Type B pancreatic cell (in vitro differentiated cells): ENCODE measurements at regions not wholly inside any gene's neighbourhood (a gene's known extent, or its start where the extent isn't known, plus 50 kb on each side); places are given as distances from the start of the nearest gene placed in this dataset.

Source experiments
- DNase-seq: peaks from one replicate; pipeline ENCODE4 v3.0.0; 2021; ENCODE audit warnings: mixed read lengths; ENCODE audit not compliant: unreplicated experiment; ENCODE audit errors: extremely low spot score
- H3K27ac Mint-ChIP-seq: 2 replicates; pipeline ENCODE4 v1.8.0; 2021; ENCODE audit warnings: mild to moderate bottlenecking, mixed read lengths
- H3K27me3 Mint-ChIP-seq: 2 replicates; pipeline ENCODE4 v1.8.0; 2021; ENCODE audit warnings: mixed read lengths
- H3K36me3 Mint-ChIP-seq: 2 replicates; pipeline ENCODE4 v1.8.0; 2021; ENCODE audit warnings: mixed read lengths
- H3K4me1 Mint-ChIP-seq: one replicate; pipeline ENCODE4 v1.8.0; 2021; ENCODE audit warnings: mixed read lengths; ENCODE audit not compliant: unreplicated experiment
- H3K4me3 Mint-ChIP-seq: 2 replicates; pipeline ENCODE4 v1.8.0; 2021; ENCODE audit warnings: mild to moderate bottlenecking, mixed read lengths
- H3K9me3 Mint-ChIP-seq: 2 replicates; pipeline ENCODE4 v1.8.0; 2021; ENCODE audit warnings: mixed read lengths
- CTCF ChIP-seq: fragments of 200-600 bp; sonication (generic); conservative IDR thresholded peaks from 2 replicates; pipeline ENCODE4 v1.5.0; 2021; ENCODE audit warnings: antibody characterized with exemption, mild to moderate bottlenecking

- Mint-ChIP-seq H3K9me3 (no peaks in the 10 kb centered on the region), H3K27me3 (peaks cover 3% of the 10 kb centered on the region), H3K36me3 (no peaks in the 10 kb centered on the region), H3K4me1 (peaks cover 5% of the 10 kb centered on the region), H3K4me3 (no peak overlapping the region), H3K27ac (no peak overlapping the region)
- no peak for DNase-seq
- no peak for TF ChIP-seq CTCF
Measured at GRCh38 chr16:62921904-62922303, 885.7 kb upstream of the CDH8 start.

DNA sequence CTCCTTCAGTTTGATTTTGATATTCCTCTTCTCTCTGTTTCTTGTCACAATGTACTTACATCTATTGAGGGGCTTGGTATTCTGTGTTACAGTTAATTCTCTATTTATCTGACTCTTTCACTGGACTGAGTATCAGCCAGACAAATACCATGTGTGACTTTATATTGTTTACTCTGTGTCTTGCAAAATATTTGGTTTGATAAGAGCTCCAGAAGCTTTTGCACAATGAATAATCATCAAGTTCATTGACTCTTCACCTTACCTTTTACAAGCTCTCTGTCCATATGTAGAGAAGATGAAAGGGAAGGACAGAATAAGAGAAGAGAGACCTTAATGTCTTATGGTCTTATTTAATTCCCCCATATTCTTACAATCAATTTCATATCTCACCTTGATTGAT is 877.7 kb upstream of the CDH8 start:
- Mint-ChIP-seq H3K36me3 (no peaks in the 10 kb centered on the region), H3K27ac (no peak overlapping the region), H3K27me3 (no peaks in the 10 kb centered on the region), H3K4me1 (no peaks in the 10 kb centered on the region), H3K9me3 (no peaks in the 10 kb centered on the region), H3K4me3 (no peak overlapping the region)
- no peak for DNase-seq
- TF ChIP-seq CTCF: no peak

- Mint-ChIP-seq H3K27ac (no peak overlapping the region), H3K4me1 (no peaks in the 10 kb centered on the region), H3K9me3 (no peaks in the 10 kb centered on the region), H3K4me3 (no peak overlapping the region), H3K36me3 (no peaks in the 10 kb centered on the region), H3K27me3 (no peaks in the 10 kb centered on the region)
- no peak for TF ChIP-seq CTCF
- no peak for DNase-seq
Measured at GRCh38 chr16:62913333-62913732, 877.1 kb upstream of the CDH8 start.

DNA sequence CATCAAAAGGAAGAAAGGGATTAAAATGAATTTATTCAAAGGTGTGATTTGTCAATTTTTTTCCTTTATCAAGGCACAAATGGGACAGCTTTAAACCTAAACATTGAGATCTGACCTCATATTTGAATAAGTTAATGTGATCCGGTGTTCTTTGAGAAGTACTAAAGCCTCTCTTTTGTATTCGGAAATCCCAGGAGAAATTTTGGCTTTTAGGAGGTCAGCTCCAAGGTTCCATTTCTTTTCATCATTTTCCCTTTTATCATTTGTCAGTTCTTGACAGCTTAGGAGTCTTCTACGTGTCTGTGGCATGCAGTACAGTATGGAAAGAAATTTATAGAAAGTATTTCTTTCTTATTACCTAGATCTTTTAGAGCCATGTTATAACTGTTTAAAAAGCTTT is 873.4 kb upstream of the CDH8 start:
- Mint-ChIP-seq H3K27ac (no peak overlapping the region), H3K36me3 (no peaks in the 10 kb centered on the region), H3K4me1 (no peaks in the 10 kb centered on the region), H3K9me3 (peaks cover 4% of the 10 kb centered on the region), H3K27me3 (no peaks in the 10 kb centered on the region), H3K4me3 (no peak overlapping the region)
- no peak for DNase-seq
- TF ChIP-seq CTCF: no peak

- Mint-ChIP-seq H3K27ac (no peak overlapping the region), H3K4me3 (no peak overlapping the region), H3K27me3 (no peaks in the 10 kb centered on the region), H3K4me1 (peaks cover 3% of the 10 kb centered on the region), H3K9me3 (peaks cover 4% of the 10 kb centered on the region), H3K36me3 (no peaks in the 10 kb centered on the region)
- no peak for DNase-seq
- no peak for TF ChIP-seq CTCF
Measured at GRCh38 chr16:62907562-62907961, 871.3 kb upstream of the CDH8 start.

DNA sequence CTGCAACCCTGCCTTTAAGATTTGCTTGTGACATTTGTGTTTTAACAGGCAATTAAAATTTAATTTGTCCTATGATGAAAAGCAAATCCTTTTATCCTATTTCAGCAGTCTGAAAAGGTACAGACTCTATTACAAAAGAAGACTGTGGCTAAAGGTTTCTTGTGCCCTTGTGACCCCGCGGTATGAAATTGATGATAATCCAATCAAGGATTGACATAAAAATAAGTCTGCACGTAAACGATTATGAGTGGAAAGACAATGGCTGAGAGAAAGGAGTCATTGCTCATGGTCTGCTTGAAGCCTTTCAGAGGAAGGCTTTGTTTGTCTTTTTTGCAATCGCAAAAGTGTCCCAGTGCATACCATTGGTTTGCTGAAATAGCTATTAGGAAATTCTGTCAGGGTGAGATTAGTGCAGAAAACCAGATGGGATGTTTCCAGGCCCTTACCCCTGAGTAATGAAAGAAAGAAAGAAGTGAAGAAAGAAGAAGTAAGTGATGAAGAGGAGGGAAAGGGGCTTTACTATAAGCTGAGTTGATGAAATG is 867.8 kb upstream of the CDH8 start:
- no peak for TF ChIP-seq CTCF
- H3K36me3 Mint-ChIP-seq: no peaks in the 10 kb centered on the region
- H3K27ac Mint-ChIP-seq: no peak overlapping the region
- no peak overlapping the region for H3K4me3 Mint-ChIP-seq
- H3K27me3 Mint-ChIP-seq: no peaks in the 10 kb centered on the region
- peaks cover 4% of the 10 kb centered on the region for H3K9me3 Mint-ChIP-seq
- DNase-seq: no peak
- H3K4me1 Mint-ChIP-seq: peaks cover 3% of the 10 kb centered on the region
